ENCODE measurements at regions not wholly inside any gene's neighbourhood (a gene's known extent, or its start where the extent isn't known, plus 50 kb on each side); places are given as distances from the start of the nearest gene placed in this dataset.
"Not testable (repeated sequence)": the region's sequence is repeated elsewhere in the genome, so short reads cannot be mapped to it uniquely, and the experiment has no call there.

DNA sequence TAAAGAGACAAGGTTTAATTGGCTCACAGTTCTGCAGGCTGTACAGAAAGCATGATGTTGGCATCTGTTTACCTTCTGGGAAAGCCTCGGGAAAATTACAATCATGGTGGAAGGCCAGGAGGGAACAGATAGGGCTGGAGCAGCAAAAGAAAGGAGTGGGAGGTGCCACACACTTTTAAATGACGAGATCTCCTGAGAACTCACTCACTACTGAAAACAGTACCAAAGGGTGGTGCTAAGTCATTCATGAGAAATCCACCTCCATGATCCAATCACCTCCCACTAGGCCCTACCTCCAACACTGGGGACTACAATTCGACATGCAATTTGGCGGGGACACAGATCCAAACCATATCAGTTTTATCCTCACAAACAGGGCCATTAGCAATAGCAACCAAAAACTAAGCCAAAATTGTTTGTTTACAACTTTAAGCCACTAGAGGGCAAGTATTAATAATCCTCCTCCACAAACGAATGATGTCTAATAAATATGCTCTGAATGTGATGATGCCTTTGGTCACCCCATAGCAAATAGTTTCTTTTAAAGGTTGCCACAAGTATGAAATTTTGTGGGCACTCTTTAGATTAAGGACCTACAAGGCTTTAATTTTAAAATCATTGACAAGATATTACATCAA is 129.2 kb upstream of the NRBF2 start:
- DNase-seq (ENCODE audit: insufficient read length, low spot score) = no peak
- no peak for FAIRE-seq

DNA sequence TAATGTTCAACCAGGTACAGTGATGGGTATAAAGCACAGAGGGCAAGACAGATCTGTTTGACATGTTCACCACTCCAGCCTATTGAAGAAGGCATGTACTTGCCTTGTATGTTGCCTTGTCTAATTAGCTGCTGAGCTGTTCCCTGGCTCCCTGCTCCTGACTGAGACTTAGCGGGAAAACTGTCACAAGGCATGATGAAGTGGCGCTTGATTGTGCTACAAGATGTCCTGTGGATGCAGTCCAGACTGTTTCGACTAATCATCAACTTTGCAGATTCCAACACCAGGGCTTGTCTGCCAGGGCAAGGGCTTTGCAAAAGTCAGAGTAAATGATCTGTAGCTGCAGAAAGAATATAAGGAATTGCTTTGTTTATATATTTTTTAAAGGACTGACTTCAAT is 136.2 kb upstream of the NRBF2 start:
- FAIRE-seq = no peak
- no peak for DNase-seq (ENCODE audit: insufficient read length, low spot score)

DNA sequence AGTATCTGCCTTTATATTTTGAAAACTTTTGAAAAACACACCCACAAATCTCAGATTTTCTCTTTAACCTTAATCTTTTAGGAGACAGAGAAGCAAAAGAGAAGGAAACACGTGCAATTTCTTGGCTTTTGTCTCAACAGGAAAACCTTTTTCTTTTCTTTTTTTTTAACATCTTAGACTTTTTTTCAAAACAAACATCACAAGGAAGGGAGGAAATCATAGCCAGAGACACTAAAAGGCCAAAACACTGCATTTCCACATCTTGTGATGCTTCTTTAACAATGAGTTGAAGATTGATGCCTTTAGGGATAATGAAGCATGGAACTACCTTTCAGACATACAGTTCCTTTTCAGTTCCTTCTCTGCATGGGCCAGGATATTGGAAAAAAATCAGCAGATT is 136.6 kb upstream of the NRBF2 start:
- DNase-seq (ENCODE audit: insufficient read length, low spot score) = no peak

DNA sequence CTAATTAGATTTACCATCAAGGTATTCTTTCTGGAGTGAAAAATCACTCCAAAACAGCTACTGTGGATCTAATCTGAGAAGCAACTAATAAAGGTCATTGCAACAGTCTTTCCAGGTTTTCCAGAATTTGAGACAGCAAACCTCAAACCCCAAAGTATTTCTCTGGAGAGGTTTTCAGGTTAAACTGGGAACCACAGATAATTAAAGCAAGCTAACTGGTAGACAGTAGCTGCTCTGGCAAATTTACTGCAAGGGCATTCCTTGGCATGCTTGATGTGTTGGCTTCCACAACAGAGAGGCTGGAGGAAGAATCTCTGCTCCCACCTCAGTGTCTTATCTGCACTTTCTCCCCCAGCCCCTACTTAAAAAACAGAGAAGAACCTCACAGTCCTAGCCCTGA is 140.0 kb upstream of the NRBF2 start:
- FAIRE-seq (no peak), DNase-seq (ENCODE audit: insufficient read length, low spot score) (no peak)

More for the DNA sequence above, 136.6 kb upstream of the NRBF2 start:
- FAIRE-seq = no peak

DNA sequence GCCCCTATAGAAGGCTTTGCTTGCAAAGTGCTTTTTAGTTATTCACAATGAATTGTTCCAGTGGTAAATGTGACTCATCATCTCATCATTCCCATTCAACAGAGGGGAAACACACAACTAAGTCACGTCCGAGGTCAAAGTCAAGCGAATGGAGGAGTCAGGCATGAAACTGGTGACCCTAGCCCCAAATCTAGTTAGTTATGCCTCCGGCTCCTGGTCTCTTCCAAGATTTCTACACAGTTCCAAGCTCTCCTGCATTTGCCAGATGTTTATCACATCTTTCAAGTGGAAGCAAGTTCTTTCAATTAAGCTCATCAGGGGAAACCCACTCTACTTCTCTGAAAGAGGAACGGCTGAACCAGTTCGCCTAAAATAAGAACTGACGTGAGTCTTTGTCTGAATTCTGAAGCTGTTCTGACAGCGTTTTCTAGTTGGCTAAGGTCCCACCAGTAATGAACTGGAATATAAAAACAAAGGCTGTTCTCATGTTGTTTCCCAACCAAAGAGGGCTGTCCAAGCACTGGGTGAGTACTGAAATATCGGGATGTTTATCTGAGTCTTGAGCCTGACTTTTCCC is 140.9 kb upstream of the NRBF2 start:
- FAIRE-seq (no peak), DNase-seq (ENCODE audit: insufficient read length, low spot score) (no peak)

DNA sequence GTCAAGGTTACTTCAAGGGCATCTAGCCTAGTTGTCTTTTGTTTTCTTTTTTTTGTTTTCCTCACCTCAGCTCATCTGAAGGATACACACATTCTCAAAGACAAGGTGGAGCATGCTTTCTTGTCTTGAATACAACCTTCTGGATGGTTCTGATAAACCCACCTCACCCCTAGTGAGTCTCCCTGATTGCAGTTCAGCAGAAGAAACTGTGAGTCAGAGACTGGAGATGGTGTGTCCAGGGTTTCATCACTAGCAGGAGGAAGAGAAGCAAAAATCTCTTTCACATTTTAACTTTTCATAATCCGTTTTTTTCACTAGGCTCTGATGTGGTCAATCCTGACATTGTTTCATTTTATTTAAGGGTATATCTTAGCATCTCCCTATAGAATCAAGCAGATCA is 143.0 kb upstream of the NRBF2 start:
- FAIRE-seq (no peak), DNase-seq (ENCODE audit: insufficient read length, low spot score) (no peak)

DNA sequence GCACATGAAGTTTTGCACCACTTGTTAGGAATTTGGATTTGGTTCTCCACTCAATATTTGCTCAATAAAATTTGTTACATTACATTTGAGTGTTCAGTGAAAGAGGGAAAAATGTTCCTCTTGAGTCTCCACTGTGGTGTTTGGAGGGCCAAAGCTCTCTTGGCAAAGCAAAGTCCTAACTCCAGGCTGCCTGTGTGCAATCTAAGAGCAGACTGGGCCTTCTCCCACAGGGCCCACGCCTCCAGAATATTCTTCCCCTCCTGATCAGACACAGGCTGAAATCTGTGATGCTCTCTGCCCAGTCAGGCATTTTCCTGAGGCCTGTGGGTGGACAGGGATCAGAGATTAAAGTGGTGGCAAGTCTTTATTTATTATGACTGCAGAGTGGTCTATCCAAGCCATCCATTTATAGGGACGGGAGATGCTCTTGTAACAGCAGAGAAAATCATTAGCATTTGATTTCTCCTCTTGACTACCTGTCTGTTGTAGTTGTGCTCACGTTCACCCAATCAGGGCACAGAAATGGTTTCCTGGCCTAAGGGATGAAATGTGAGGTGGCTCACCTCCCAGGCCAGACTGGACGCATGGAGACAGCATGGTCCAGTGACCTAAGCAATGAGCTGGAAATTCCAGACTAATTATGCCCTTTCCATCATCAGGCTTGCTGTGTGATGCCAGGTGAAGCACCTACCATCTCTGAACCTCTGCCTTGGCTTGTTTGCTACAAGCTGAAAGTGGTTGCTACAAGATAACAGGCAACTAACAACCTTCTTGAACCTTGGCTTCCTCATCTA is 147.1 kb upstream of the NRBF2 start:
- DNase-seq (ENCODE audit: insufficient read length, low spot score) = no peak
- FAIRE-seq = no peak

DNA sequence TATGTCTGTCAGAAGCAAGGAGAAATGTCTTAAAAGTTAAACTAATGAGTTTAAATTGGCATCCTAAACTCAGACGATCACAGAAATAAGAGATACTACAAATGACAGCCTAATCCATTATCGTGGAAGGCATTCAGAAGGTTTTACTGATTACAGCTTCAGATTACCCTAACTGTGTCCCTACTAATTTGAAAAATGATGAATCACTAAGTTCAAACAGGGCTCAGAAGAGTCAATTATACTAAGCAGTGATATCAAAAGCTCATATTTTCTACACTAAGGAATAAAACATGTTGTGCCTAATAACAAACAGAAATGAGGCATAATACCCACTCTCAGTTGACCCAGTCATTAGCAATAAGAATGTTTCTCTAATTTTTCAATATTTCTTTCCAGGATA is 152.0 kb upstream of the NRBF2 start:
- no peak for DNase-seq (ENCODE audit: insufficient read length, low spot score)
- FAIRE-seq = no peak

DNA sequence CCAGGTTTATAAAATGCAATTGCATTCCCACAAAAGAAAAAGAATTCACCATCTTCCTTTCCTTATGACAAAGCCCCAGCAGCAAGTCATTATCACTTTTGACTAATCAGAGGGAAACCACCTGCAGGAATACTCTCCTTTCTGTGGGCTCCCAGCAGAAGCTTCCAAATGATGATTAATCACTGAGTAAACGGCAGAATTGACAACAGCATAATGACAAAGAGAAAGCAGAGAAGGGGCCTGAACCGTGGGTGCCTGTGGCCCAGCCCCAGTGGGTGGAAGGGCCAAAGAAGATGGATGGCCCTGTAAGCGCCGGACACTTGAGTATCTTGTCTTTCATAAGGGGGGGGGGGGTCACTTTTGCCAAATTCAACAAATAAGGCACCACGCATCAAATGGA is 152.4 kb upstream of the NRBF2 start:
- no peak for FAIRE-seq
- DNase-seq (ENCODE audit: insufficient read length, low spot score) = no peak

DNA sequence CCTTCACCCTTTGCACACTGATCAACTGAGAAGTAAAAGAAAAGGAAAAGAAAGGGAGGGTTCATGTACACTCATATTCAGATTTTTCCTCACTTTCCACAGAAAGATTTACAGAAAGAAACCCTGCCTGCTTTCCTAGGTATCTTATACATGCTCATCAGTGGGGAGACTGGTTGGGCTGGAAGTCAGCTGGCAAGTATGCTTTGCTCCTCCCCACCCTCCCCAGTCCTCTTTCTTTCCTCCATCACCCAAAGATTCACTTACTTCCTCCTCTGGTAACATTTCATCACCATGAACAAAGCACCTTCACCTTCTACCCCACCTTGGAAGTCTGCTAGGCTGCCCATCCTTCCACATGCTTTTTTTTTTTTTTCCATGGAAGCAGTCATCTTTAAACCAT is 153.2 kb upstream of the NRBF2 start:
- DNase-seq (ENCODE audit: insufficient read length, low spot score) (no peak), FAIRE-seq (no peak)

DNA sequence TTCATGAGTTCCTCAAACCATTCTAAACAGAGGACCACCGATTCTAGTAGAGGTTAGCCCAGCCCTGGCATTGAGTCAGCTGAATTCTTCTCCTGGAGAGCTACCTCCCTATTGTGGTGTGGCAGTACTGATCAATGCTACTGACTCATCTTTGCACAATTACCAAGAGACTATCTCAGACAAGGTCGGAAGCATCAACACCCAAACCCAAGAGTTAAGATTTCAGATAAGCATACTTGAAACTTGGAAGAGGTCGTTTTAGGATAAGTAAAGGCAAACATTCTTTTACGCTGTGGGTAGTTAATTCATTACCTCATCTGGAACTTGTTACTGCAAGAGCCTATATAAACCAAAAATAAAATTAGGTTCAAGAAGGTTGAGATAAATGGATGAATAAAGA is 154.6 kb upstream of the NRBF2 start:
- no peak for FAIRE-seq

DNA sequence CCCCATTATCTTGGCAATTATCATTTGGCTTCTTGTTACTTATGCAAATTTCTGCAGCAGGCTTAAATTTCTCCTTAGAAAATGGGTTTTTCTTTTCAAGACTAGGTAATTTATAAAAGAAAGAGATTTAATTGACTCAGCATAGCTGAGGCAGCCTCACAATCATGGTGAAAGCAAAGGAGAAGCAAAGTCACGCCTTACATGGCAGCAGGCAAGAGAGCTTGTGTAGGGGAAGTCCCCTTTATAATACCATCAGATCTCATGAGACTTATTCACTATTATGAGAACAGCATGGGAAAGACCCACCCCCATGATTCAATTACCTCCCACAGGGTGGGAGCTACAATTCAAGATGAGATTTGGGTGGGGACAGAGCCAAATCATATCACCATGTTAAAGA is 158.3 kb upstream of the NRBF2 start:
- not testable (repeated sequence) for DNase-seq (ENCODE audit: insufficient read length, low spot score); FAIRE-seq

More for the DNA sequence above, 154.6 kb upstream of the NRBF2 start:
- no peak for DNase-seq (ENCODE audit: insufficient read length, low spot score)

DNA sequence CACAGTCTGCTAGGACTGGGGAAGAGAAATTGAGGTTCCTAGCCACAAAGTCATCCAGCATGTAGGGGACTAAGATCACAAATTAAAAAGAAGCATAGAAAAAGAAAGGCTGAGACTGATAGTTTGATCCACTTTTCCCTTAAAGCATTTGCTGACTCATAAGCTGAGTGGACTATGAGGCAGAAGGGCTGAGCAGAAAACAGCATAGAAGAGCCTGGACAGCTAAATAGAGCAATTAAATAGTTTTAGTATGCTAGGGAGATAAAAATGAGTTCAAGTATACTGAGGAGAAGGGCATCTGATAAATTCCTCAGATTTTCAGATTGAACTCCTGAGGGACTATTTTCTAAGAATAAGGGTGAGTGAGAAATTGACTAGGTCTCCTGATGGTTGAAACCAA is 155.9 kb upstream of the EGR2 start:
- no peak for FAIRE-seq
- no peak for DNase-seq (ENCODE audit: insufficient read length, low spot score)

DNA sequence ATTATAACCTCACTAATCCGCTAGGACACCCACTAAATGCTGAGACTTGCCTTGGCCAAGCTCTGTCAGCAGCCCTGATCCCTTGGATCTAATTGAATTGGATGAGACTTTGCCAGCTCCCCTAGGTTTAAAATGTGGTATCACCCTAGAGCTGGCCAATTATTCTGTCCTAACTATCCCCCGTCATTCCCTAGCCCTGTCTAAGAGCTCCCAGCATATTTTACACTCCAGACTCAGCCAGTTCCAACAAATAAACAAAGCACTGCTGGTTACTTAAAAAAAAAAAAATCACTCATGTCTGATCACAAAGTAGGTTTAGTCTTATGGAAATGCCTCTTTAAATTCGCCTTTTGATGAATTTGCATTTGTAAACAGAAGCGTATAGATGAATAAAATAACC is 147.9 kb upstream of the EGR2 start:
- FAIRE-seq = no peak

DNA sequence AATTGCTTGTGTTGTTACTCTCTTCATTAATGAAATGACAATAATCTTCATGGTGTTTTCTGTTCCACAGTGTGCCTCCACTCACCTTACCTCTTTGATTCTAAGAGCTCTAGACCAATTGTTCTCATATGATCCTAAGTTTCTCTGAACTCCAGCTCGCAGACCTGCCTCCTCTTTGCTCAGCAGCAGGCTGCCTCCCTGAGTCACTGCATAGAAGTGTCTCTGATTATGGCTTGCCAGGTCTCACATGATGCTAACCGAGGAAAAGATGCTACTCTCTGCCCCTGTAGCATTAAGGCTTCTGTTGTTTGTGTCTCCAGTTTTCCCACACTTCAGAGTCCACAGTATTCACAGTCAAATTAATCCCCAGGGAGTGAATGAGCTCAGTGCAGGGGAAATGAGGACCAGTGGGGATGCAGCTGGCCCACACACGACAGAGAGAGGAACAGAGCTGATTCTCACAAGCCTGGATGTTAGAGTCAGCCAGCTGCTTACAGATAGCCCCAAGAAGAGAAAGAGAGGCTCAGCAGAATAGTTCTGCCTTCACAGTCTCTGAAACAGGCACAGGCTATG is 145.9 kb upstream of the EGR2 start:
- FAIRE-seq = no peak
- no peak for DNase-seq (ENCODE audit: insufficient read length, low spot score)

More for the DNA sequence above, 147.9 kb upstream of the EGR2 start:
- DNase-seq (ENCODE audit: insufficient read length, low spot score) = no peak

DNA sequence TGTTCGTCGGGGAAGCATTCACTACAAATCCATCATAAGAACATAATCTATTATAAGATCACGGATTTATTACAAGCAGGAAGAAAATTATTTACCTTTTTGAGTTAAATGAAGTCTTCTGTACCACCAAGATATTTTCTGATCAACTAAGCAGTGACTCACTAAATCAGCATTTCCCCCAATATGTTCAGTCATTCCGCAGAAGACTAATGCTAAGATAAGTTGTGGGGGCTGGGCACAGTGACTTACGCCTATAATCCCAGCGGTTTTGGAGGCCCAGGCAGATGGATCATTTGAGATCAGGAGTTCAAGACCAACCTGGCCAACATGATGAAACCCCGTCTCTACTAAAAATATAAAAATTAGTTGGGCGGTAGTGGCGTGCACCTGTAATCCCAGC is 144.2 kb upstream of the EGR2 start:
- FAIRE-seq (no peak), DNase-seq (ENCODE audit: insufficient read length, low spot score) (no peak)

DNA sequence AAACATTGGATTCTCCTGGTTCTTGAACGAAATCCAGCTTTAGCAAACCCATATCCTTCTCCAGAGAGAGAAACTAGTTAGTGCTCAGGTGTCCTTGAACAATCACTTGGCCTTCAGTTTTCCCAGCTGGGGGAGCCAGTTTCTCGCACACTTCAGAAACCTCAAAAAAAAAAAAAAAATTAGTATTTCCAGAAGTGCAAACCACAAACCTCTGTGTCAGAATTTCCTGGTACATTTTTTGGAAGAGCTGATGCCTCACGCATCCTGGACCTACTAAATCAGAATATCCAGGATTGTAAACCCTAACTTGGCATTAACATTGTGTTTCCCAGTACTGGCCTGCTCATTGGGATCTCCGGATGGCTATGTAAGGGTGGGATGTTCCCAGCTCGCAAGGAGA is 143.4 kb upstream of the EGR2 start:
- no peak for DNase-seq (ENCODE audit: insufficient read length, low spot score)
- FAIRE-seq = no peak

DNA sequence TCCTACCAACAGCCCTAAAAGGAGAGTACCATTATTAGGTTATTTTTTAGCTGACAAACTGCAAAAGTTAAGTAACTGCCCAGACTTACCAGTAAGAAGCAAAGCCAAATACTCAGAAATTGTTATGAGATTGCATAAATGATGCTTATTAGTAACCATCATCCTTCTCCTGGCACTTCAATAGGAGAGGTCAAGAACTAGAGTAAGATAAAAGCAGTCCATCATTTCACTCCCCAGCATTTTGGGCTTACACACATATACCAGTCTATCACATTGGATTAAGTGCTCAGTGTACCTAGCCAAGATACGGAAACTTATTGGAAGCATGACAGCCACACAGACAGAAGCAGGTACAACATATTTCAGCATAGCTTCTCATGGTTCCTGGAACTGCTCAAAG is 142.8 kb upstream of the EGR2 start:
- DNase-seq (ENCODE audit: insufficient read length, low spot score) (no peak), FAIRE-seq (no peak)

DNA sequence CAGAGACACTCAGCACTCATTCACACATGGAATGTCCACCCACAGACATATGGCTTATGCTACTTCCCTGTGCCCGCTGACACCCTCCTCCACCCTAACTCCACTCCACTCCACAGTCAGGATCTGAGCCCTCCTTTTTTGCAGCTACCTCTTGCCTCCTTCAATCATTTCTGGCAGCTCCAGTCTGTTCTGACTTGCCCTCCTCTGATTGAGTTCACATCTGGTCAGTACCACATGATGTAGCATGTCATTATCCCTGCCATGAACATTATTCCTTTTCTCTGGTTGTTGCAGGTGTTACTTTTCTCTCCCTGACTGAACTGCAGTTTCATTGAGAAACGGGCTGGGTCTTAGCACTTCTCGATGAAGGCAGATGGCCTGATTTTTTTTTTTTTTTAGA is 130.1 kb upstream of the EGR2 start:
- FAIRE-seq (no peak), DNase-seq (ENCODE audit: insufficient read length, low spot score) (no peak)

DNA sequence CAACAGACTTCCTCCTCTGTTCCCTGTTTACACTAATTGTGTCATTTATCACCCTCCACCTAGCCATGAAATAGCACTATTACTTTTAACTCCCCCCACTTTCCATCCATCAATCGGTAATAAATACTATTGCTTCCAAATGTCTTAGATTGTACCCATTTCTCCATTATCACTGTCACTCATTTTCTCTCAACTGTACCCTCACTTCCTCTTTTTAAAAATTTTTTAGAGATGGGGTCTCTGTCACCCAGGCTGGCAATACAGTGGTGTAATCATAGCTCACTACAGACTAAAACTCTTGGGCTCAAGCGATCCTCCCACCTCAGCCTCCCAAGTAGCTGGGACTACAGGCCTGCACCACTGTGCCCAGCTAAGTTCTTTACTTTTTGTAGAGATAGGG is 123.5 kb upstream of the EGR2 start:
- no peak for DNase-seq (ENCODE audit: insufficient read length, low spot score)
- no peak for FAIRE-seq

DNA sequence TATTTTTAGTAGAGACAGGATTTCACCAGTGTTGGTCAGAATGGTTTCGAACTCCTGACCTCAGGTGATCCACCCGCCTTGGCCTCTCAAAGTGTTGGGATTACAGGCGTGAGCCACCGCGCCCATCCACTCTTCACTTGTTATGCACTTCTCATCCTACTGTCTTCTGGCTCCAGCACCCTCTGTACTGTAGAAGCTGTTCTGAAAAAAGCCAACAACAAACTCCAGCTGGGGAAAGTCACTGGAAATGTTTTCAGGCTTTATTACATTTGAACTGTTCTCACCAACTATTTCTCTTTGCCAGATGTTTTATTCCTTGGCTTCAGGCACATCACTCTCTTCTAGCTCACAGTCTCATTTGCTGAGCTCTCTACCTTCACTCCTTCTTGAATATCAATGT is 122.5 kb upstream of the EGR2 start:
- DNase-seq (ENCODE audit: insufficient read length, low spot score) = no peak
- FAIRE-seq = no peak

DNA sequence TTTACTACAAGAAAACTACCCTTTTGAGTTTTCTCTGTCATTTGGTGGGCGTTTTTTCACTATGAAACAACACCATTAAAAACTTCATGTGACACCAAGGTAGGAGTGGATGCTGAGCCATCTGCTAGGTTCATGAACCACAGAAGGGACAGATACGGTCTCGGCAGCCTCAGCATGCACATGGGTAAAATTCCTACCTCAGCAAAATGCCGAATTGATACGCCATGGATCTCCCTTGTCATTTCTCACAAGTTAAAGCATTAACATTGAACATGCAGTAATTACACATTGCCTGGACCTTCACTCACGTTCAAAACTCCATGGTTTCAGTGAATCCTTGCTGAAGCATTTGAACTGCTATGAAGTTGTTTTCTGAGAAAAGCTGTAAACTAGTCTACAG is 121.5 kb upstream of the EGR2 start:
- DNase-seq (ENCODE audit: insufficient read length, low spot score) (no peak), FAIRE-seq (no peak)
